Fibroblast of skin of abdomen (primary cell): ENCODE measurements at regions not wholly inside any gene's neighbourhood (a gene's known extent, or its start where the extent isn't known, plus 50 kb on each side); places are given as distances from the start of the nearest gene placed in this dataset.
"Not testable (repeated sequence)": the region's sequence is repeated elsewhere in the genome, so short reads cannot be mapped to it uniquely, and the experiment has no call there.

Source experiments
- DNase-seq: peaks from one replicate; pipeline ENCODE4 v3.0.0-alpha.2; 2013

- no peak for DNase-seq
These were observed 1292.6 kb downstream of the SI start for GRCh38 chr3:163785693-163786092.

GRCh38 chr3:163779396-163780344 is 1298.6 kb downstream of the SI start:
- no peak for DNase-seq

GRCh38 chr3:163776743-163777142 is 1301.6 kb downstream of the SI start:
- DNase-seq = no peak

GRCh38 chr3:163773136-163773535 is 1305.2 kb downstream of the SI start:
- DNase-seq = no peak

GRCh38 chr3:163768048-163768447 is 1310.2 kb downstream of the SI start:
- no peak for DNase-seq

- DNase-seq = no peak
These were observed 1312.2 kb downstream of the SI start for GRCh38 chr3:163766112-163766511.

GRCh38 chr3:163753033-163753432 is 1325.3 kb downstream of the SI start:
- no peak for DNase-seq

GRCh38 chr3:163745204-163745603 is 1333.1 kb downstream of the SI start:
- no peak for DNase-seq

- no peak for DNase-seq
These were observed 1342.9 kb downstream of the SI start for GRCh38 chr3:163735394-163735793.

GRCh38 chr3:163730684-163731083 is 1347.6 kb downstream of the SI start:
- DNase-seq = no peak

GRCh38 chr3:163726125-163726524 is 1352.2 kb downstream of the SI start:
- DNase-seq = no peak

GRCh38 chr3:163722405-163722804 is 1355.9 kb downstream of the SI start:
- DNase-seq = no peak

GRCh38 chr3:163721596-163721995 is 1356.7 kb downstream of the SI start:
- DNase-seq = no peak

- DNase-seq = no peak
These were observed 1360.9 kb downstream of the SI start for GRCh38 chr3:163717377-163717776.

GRCh38 chr3:163708428-163708827 is 1369.9 kb downstream of the SI start:
- no peak for DNase-seq

- DNase-seq = no peak
These were observed 1370.6 kb downstream of the SI start for GRCh38 chr3:163707659-163708058.

GRCh38 chr3:163698221-163698620 is 1380.1 kb downstream of the SI start:
- not testable (repeated sequence) for DNase-seq

- DNase-seq = no peak
These were observed 1385.8 kb downstream of the SI start for GRCh38 chr3:163692494-163692893.

GRCh38 chr3:163684651-163685050 is 1393.6 kb downstream of the SI start:
- no peak for DNase-seq

GRCh38 chr3:163672954-163673353 is 1405.3 kb downstream of the SI start:
- DNase-seq = no peak

GRCh38 chr3:163671201-163671600 is 1407.1 kb downstream of the SI start:
- no peak for DNase-seq

- DNase-seq = no peak
These were observed 1413.8 kb downstream of the SI start for GRCh38 chr3:163664466-163664865.

- no peak for DNase-seq
These were observed 1421.2 kb downstream of the SI start for GRCh38 chr3:163657088-163657487.

- no peak for DNase-seq
These were observed 1423.3 kb downstream of the SI start for GRCh38 chr3:163655021-163655420.

GRCh38 chr3:163644172-163644571 is 1434.1 kb downstream of the SI start:
- no peak for DNase-seq
